ENCODE measurements at regions not wholly inside any gene's neighbourhood (a gene's known extent, or its start where the extent isn't known, plus 50 kb on each side); places are given as distances from the start of the nearest gene placed in this dataset.

DNA sequence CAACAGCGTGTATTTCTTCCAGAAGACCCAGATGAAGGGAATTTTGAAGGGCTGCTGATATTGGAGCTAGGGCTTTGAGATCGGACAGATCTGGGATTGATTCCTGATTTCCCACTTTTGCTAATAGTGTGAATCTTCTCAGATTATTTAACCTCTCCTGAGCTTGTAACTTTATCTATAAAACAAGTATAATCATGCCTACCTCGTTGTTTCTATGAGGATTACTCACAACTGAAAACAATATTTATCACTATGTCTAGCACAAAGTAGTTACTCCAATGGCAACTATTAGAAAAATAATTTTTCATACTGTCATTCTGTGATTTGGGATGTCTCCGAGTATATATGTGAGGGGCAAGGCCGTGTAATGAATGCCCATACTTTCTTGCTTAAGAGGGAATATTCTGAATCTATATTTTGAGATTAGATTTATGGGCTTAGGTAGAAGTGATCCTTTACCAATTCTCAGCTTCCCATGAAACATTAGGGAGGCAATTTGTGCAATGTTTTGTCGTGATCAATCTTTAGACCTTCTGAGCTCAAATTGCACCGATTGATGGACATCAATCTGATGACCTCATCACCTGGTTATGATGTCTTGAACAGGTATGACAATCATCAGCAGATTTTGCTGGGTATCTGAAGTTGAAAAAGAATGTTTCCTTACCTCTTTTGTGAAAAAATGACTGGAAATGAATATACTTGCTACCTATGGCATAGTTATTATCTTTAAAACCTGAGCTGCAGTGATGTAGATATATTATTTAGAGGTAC lies 339.9 kb downstream of the KCNS3 start:
- in situ Hi-C loops (cut with HindIII; ENCODE audit: low sequenced_read_pairs): no loop called here

DNA sequence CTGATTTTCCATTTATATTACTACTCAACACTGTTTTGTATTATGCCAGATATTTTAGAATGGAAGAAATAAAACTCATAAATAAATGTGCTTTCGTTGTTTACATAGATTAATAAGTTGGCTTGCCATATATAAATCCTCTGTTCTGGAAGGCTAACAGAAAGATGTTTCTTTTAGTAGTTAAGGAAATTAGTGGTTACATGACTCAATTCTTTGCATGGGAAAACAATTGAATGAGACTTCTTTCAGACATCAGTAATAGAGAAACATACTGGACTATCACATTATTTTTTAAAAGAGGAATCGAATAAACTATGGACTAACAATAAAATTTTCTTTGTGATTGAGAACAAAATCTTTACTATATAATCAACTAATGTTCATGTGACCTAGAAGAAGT lies 336.5 kb downstream of the KCNS3 start:
- in situ Hi-C loops (cut with HindIII; ENCODE audit: low sequenced_read_pairs): no loop called here

DNA sequence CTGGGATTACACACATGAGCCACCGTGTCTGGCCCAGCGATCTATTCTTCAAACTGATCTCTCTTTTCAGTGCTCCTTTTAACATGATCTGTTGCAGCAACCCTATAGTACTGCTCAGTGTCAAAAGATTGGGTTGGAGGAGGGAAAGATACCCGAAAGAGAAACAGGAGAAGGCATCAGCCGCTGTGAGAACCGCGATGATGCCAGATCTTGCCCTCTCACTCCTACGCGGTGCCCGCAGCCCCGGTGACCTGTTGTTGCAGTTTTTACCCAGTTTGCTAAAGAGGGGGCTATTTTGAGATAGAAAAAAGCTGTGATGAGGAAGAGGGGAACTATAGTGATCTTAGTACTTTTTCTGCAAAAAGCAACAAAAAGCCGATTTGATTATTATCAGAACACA lies 335.5 kb downstream of the KCNS3 start:
- in situ Hi-C loops (cut with HindIII; ENCODE audit: low sequenced_read_pairs): no loop called here

GRCh38 chr2:18209934-18210639 lies 331.6 kb downstream of the KCNS3 start:
- in situ Hi-C loops (cut with HindIII; ENCODE audit: low sequenced_read_pairs): no loop called here

- in situ Hi-C loops (cut with HindIII; ENCODE audit: low sequenced_read_pairs): no loop called here
Measured at GRCh38 chr2:18208956-18209355, 330.5 kb downstream of the KCNS3 start.

DNA sequence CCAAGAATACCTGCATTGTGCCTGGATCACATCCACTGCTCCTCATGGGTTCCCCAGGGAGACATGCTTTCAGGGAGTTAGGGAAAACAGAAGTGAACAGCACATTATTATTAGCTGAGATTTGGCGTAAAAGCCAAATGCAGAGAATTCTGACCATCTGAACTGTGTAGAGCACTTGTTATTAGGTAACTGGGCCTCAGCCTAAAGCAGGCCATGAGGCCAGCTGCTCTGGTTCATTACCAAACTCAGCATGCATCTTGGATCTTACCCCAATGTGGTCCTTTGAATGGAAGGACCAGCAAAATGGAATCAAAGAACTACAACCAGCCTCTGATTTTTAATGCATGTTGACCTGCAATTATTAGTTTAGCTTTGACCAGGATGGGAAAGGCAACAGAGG lies 322.3 kb downstream of the KCNS3 start:
- in situ Hi-C loops (cut with HindIII; ENCODE audit: low sequenced_read_pairs): no loop called here

DNA sequence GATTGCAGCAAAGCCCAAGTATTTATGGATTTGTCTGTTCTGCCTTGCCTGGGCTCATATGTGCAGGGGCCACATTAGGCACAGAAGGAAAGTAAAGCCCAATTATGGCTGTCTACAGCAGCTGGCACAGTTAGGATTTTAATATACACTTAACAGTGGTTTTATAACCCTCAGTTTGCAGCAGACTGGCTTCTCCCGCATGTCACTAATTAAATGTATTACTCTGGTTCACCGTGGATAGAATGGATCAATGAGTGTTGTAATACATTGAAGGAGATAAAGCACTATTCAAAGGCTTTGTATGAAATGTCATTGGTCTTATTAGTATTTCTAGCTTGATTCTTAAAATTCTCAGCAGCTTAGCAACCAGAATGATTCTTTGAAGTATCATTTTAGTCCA lies 320.2 kb downstream of the KCNS3 start:
- in situ Hi-C loops (cut with HindIII; ENCODE audit: low sequenced_read_pairs): no loop called here

GRCh38 chr2:18194161-18194560 lies 315.7 kb downstream of the KCNS3 start:
- in situ Hi-C loops (cut with HindIII; ENCODE audit: low sequenced_read_pairs): no loop called here

- in situ Hi-C loops (cut with HindIII; ENCODE audit: low sequenced_read_pairs): no loop called here
Measured at GRCh38 chr2:18186816-18187613, 308.5 kb downstream of the KCNS3 start.

- in situ Hi-C loops (cut with HindIII; ENCODE audit: low sequenced_read_pairs): no loop called here
Measured at GRCh38 chr2:18182861-18183260, 304.4 kb downstream of the KCNS3 start.

DNA sequence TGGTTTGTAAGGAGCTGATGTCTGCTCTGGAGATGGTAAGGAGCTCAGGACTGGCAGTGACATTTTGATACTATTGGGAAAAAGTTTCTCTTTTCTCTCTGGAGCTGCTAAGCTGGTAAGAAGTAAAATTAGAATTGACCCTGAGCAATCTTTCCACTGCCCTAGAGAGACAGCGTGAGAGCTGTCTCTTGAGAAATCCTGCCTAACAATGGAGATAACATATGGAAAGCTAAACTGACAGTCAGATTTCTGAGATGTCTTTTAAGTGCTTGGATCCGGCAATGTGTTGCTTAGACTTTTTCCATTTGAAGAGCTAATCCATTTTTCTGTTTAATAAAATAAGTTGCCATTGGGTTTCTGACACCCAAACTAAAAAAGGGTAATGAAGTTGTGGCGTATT lies 302.4 kb downstream of the KCNS3 start:
- in situ Hi-C loops (cut with HindIII; ENCODE audit: low sequenced_read_pairs): no loop called here

GRCh38 chr2:18180031-18180610 lies 301.7 kb downstream of the KCNS3 start:
- in situ Hi-C loops (cut with HindIII; ENCODE audit: low sequenced_read_pairs): no loop called here

GRCh38 chr2:18178736-18179349 lies 300.4 kb downstream of the KCNS3 start:
- in situ Hi-C loops (cut with HindIII; ENCODE audit: low sequenced_read_pairs): no loop called here

DNA sequence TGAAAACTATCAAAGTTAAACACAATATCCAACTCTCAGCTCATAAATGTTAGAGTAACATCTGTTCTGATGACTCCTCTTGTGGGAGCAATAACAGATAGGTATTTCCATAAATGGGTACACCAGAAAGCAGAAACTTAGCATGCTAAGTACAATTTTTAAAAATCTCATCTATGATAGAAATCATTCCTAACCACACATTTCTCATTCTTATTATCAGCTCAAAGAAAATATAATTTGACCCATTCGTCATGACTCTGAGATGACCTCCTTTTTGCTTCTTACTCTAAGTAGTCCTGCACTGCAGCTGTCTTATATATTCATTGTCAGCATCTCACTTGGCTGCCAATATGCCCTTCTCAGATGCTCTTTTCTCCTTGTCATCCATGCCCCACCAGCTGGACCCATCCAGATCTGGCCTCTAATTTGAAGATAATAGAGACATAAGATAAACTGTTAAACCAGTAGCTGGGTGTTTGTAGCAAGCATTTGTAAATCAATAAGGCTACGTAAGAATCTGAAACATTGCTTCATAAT lies 298.3 kb downstream of the KCNS3 start:
- in situ Hi-C loops (cut with HindIII; ENCODE audit: low sequenced_read_pairs): no loop called here

- in situ Hi-C loops (cut with HindIII; ENCODE audit: low sequenced_read_pairs): no loop called here
Measured at GRCh38 chr2:18172607-18173006, 294.1 kb downstream of the KCNS3 start.

- in situ Hi-C loops (cut with HindIII; ENCODE audit: low sequenced_read_pairs): no loop called here
Measured at GRCh38 chr2:18171191-18172139, 293.0 kb downstream of the KCNS3 start.

- in situ Hi-C loops (cut with HindIII; ENCODE audit: low sequenced_read_pairs): no loop called here
Measured at GRCh38 chr2:18170642-18171041, 292.2 kb downstream of the KCNS3 start.

DNA sequence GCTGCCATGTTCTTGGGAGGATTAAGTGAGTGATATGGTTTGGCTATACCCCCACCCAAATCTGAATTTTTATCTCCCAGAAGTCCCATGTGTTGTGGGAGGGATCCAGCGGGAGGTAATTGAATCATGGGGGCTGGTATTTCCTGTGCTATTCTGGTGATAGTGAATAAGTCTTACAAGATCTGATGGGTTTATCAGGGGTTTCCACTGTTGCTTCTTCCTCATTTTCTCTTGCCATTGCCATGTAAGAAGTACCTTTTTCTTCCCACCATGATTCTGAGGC lies 291.4 kb downstream of the KCNS3 start:
- in situ Hi-C loops (cut with HindIII; ENCODE audit: low sequenced_read_pairs): no loop called here

DNA sequence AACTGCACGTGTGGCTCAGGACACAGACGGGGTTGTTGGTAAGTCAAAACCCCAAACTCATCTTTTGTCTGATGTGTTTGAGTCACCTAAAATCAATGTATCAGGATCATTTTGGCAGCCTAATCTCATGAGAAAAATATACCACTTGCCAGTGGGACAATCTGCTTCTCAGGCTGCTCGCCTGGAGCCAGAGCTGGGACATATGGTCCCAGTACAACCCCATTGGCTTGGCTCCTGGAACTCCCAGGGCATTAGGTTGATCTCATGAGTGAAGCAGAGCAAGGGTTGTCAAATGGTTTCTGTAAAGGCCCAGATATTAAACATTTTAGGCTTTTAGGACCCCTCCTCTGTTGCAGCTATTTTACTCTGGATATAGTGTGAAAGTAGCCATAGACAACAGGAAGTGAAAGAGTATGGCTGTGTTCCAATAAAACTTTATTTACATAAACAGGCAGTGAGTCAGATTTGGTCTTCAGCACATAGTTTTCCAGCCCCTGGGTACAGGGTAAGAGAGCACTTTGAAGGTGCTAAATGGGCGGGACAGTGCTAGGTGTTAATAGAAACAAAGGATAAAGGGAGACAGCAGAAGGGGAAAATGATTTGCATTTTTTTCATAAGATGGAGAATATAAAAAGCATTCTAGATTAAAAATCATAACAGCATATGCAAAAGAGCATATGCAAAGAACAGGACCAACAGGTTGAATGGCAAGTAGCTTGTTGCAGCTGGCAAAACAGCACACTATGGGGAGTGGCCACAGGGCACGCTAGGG lies 290.8 kb downstream of the KCNS3 start:
- in situ Hi-C loops (cut with HindIII; ENCODE audit: low sequenced_read_pairs): no loop called here

All from DLD1 (cell line).